Mammary epithelial cell (primary cell): ENCODE measurements at regions not wholly inside any gene's neighbourhood (a gene's known extent, or its start where the extent isn't known, plus 50 kb on each side); places are given as distances from the start of the nearest gene placed in this dataset.

Source experiments
- EZH2 ChIP-seq: IDR thresholded peaks from 2 replicates; pipeline ENCODE4 v1.6.1; 2012; ENCODE audit warnings: low read length, inconsistent platforms, borderline replicate concordance
- TF ChIP-seq, protein P1 (sequence below), 2 donors: IDR thresholded peaks in 1 of 2; conservative IDR thresholded peaks in 1 of 2; 2 replicates each; pipeline ENCODE4 v1.5.1; 2011 to 2012; ENCODE audit warnings: inconsistent platforms in 2 of 2, low read length in 2 of 2, mild to moderate bottlenecking in 2 of 2, control low read depth in 1 of 2, low read depth in 1 of 2; ENCODE audit not compliant: insufficient read depth in 1 of 2; ENCODE audit errors: extremely low read depth in 1 of 2

DNA sequence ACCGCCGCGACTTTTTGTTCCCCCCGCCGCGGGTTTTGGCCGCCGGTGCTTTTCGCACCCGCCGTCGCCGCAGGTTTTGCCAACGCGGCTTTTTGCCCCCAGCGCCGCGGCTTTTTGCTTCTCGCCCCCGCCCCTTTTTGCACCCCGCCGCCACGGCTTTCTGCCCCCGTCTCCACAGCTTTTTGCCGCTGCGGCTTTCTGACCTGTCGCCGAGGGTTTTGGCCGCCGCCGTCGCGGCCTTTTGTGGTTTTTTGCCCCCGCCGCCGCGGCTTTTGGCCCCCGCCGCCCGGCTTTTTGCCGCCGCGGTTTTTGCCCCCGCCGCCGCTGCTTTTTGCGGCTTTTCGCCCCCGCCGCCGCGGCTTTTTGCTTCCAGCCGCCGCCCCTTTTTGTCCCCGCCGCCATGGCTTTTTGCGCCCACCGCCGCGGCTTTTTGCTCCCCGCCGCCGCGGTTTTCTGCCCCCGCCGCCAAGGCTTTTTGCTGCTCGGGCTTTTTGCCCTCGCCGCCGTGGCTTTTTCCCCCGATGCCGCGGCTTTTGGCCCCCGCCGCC, 151.1 kb downstream of the KCNJ18 start:
- TF ChIP-seq EZH2, result no peak
- TF ChIP-seq, protein P1, sequence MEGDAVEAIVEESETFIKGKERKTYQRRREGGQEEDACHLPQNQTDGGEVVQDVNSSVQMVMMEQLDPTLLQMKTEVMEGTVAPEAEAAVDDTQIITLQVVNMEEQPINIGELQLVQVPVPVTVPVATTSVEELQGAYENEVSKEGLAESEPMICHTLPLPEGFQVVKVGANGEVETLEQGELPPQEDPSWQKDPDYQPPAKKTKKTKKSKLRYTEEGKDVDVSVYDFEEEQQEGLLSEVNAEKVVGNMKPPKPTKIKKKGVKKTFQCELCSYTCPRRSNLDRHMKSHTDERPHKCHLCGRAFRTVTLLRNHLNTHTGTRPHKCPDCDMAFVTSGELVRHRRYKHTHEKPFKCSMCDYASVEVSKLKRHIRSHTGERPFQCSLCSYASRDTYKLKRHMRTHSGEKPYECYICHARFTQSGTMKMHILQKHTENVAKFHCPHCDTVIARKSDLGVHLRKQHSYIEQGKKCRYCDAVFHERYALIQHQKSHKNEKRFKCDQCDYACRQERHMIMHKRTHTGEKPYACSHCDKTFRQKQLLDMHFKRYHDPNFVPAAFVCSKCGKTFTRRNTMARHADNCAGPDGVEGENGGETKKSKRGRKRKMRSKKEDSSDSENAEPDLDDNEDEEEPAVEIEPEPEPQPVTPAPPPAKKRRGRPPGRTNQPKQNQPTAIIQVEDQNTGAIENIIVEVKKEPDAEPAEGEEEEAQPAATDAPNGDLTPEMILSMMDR (conservative IDR thresholded peaks at IDR 0.05 in 1 of 2, IDR thresholded peaks at IDR 0.05 in 1 of 2; ENCODE audit: extremely low read depth in 1 of 2, insufficient read depth in 1 of 2, low read depth in 1 of 2, low read length in 2 of 2), result no peak
